ENCODE measurements at regions not wholly inside any gene's neighbourhood (a gene's known extent, or its start where the extent isn't known, plus 50 kb on each side); places are given as distances from the start of the nearest gene placed in this dataset.

DNA sequence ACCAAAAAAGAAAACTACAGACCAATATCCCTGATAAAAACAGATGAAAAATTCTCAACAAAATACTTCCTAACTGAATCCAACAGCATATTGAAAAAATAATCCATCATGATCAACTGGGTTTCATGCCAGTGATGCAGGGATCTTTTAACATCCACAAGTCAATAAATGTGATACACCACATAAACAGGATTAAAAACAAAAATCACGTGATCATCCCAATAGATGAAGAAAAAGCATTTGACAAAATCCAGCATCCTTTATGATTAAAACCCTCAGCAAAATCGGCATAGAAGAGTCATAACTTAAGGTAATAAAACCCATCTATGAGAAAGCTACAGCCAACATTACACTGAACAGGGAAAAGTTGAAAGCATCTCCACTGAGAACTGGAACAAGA lies 107.5 kb downstream of the DCLK3 start:
- CTCF ChIA-PET = no interaction called here

DNA sequence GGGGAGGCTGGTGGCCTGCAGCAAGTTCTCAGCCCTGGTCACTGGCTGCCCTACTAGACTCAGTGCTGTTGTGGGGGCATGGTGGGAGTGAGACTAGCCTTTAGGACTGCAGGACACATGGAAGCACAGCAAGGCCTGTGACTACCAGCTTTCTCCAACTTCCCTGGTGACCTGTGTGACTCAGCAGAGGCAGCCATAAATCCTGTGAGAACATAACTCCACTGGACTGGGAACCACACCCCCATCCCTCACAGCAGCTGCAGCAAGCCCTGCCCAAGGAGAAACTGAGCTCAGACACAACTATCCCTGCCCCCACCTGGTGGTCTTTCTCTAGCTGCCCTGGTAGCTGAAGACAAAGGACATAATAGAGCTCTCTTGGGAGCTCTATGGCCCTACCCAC lies 111.3 kb downstream of the DCLK3 start:
- CTCF ChIA-PET = interaction anchor here (0.6 kb wide), 1 partner anchor 433 kb away, joined by 3 read pairs; no protein-coding TSS in a partner anchor
- DNase-seq (ENCODE audit: extremely low spot score) = no peak
- POLR2A ChIA-PET = no interaction called here
- TF ChIP-seq ARNT (IDR thresholded peaks at IDR 0.05) (no peak), FOXM1 (IDR thresholded peaks at IDR 0.05; ENCODE audit: borderline replicate concordance) (no peak), FOXK2 (IDR thresholded peaks at IDR 0.05) (no peak), NFRKB (IDR thresholded peaks at IDR 0.05) (no peak), BHLHE40 (IDR thresholded peaks at IDR 0.05; ENCODE audit: borderline replicate concordance) (no peak), CTBP1 (IDR thresholded peaks at IDR 0.05; ENCODE audit: borderline replicate concordance) (no peak), ELF4 (IDR thresholded peaks at IDR 0.05) (no peak), SUZ12 (IDR thresholded peaks at IDR 0.05) (no peak), LEF1 (IDR thresholded peaks at IDR 0.05; ENCODE audit: borderline replicate concordance) (no peak), FOXA1 (IDR thresholded peaks at IDR 0.05) (no peak), SP1 (IDR thresholded peaks at IDR 0.05) (no peak), HDGF (IDR thresholded peaks at IDR 0.05; ENCODE audit: borderline replicate concordance) (no peak), ZNF384 (IDR thresholded peaks at IDR 0.05) (no peak), TARDBP (IDR thresholded peaks at IDR 0.05) (no peak), L3MBTL2 (conservative IDR thresholded peaks at IDR 0.05) (no peak)
- TF ChIP-seq, protein P1, sequence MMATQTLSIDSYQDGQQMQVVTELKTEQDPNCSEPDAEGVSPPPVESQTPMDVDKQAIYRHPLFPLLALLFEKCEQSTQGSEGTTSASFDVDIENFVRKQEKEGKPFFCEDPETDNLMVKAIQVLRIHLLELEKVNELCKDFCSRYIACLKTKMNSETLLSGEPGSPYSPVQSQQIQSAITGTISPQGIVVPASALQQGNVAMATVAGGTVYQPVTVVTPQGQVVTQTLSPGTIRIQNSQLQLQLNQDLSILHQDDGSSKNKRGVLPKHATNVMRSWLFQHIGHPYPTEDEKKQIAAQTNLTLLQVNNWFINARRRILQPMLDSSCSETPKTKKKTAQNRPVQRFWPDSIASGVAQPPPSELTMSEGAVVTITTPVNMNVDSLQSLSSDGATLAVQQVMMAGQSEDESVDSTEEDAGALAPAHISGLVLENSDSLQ (IDR thresholded peaks at IDR 0.05) = no peak

More for the DNA sequence above, 107.5 kb downstream of the DCLK3 start:
- DNase-seq (ENCODE audit: extremely low spot score) = no peak
- no peak for TF ChIP-seq ARNT (IDR thresholded peaks at IDR 0.05)
- TF ChIP-seq HDGF (IDR thresholded peaks at IDR 0.05; ENCODE audit: borderline replicate concordance) = no peak
- no peak for TF ChIP-seq SUZ12 (IDR thresholded peaks at IDR 0.05)
- no peak for TF ChIP-seq CTBP1 (IDR thresholded peaks at IDR 0.05; ENCODE audit: borderline replicate concordance)
- TF ChIP-seq L3MBTL2 (conservative IDR thresholded peaks at IDR 0.05) = no peak
- no peak for TF ChIP-seq ZNF384 (IDR thresholded peaks at IDR 0.05)
- TF ChIP-seq LEF1 (IDR thresholded peaks at IDR 0.05; ENCODE audit: borderline replicate concordance) = no peak
- no peak for TF ChIP-seq NFRKB (IDR thresholded peaks at IDR 0.05)
- TF ChIP-seq, protein P1 (IDR thresholded peaks at IDR 0.05) = no peak
- TF ChIP-seq FOXM1 (IDR thresholded peaks at IDR 0.05; ENCODE audit: borderline replicate concordance) = no peak
- no peak for TF ChIP-seq FOXK2 (IDR thresholded peaks at IDR 0.05)
- no peak for TF ChIP-seq ELF4 (IDR thresholded peaks at IDR 0.05)
- TF ChIP-seq TARDBP (IDR thresholded peaks at IDR 0.05) = no peak
- TF ChIP-seq FOXA1 (IDR thresholded peaks at IDR 0.05) = no peak
- TF ChIP-seq SP1 (IDR thresholded peaks at IDR 0.05) = no peak
- no peak for TF ChIP-seq BHLHE40 (IDR thresholded peaks at IDR 0.05; ENCODE audit: borderline replicate concordance)
- POLR2A ChIA-PET = no interaction called here

DNA sequence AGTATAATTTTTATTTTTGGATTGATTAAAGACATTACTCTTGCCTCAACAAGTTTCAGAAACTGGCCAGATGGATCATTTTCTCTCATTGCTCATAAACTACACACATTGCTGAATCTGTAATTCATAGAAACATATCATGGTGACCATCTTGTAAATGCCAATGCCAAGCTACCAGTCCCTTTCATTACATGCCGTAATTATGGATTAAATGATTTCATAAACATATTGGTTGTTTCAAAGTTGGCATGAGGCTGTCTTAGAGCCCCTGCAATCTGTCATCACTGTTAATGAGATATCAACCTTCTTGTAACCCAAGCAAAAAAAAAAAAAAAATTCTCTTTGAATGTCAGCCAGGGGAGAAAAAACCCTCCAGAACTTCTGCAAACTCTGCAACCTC lies 112.2 kb downstream of the DCLK3 start:
- POLR2A ChIA-PET = no interaction called here
- no peak for DNase-seq (ENCODE audit: extremely low spot score)
- CTCF ChIA-PET = no interaction called here
- TF ChIP-seq ARNT (IDR thresholded peaks at IDR 0.05) (no peak), ELF4 (IDR thresholded peaks at IDR 0.05) (no peak), TARDBP (IDR thresholded peaks at IDR 0.05) (no peak), FOXM1 (IDR thresholded peaks at IDR 0.05; ENCODE audit: borderline replicate concordance) (no peak), ZNF384 (IDR thresholded peaks at IDR 0.05) (no peak), NFRKB (IDR thresholded peaks at IDR 0.05) (no peak), SP1 (IDR thresholded peaks at IDR 0.05) (no peak), SUZ12 (IDR thresholded peaks at IDR 0.05) (no peak), HDGF (IDR thresholded peaks at IDR 0.05; ENCODE audit: borderline replicate concordance) (no peak), BHLHE40 (IDR thresholded peaks at IDR 0.05; ENCODE audit: borderline replicate concordance) (no peak), CTBP1 (IDR thresholded peaks at IDR 0.05; ENCODE audit: borderline replicate concordance) (no peak), LEF1 (IDR thresholded peaks at IDR 0.05; ENCODE audit: borderline replicate concordance) (no peak), FOXK2 (IDR thresholded peaks at IDR 0.05) (no peak), L3MBTL2 (conservative IDR thresholded peaks at IDR 0.05) (no peak), FOXA1 (IDR thresholded peaks at IDR 0.05) (no peak)
- TF ChIP-seq, protein P1 (IDR thresholded peaks at IDR 0.05) = no peak

DNA sequence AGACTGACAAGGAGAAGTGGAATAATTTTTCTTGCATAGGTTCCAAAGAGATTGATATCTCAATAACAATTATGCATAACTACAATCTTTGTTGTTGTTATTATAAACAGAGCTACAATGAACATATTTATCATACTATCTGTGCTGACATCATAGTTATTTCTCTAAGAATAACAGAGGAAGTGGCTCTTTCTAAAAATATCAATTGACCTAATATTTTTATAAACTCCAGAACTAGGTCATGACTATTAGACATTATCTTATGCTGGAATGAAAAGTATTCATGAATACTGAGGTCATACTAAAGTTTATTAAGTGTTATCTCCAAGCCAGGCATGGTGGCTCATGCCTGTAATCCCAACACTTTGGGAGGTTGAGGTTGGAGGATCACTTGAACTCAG lies 114.1 kb downstream of the DCLK3 start:
- no peak for DNase-seq (ENCODE audit: extremely low spot score)
- POLR2A ChIA-PET = no interaction called here
- no peak for TF ChIP-seq FOXM1 (IDR thresholded peaks at IDR 0.05; ENCODE audit: borderline replicate concordance)
- TF ChIP-seq CTBP1 (IDR thresholded peaks at IDR 0.05; ENCODE audit: borderline replicate concordance) = no peak
- TF ChIP-seq LEF1 (IDR thresholded peaks at IDR 0.05; ENCODE audit: borderline replicate concordance) = no peak
- TF ChIP-seq ZNF384 (IDR thresholded peaks at IDR 0.05) = no peak
- no peak for TF ChIP-seq BHLHE40 (IDR thresholded peaks at IDR 0.05; ENCODE audit: borderline replicate concordance)
- TF ChIP-seq SP1 (IDR thresholded peaks at IDR 0.05) = no peak
- TF ChIP-seq SUZ12 (IDR thresholded peaks at IDR 0.05) = no peak
- no peak for TF ChIP-seq ARNT (IDR thresholded peaks at IDR 0.05)
- no peak for TF ChIP-seq L3MBTL2 (conservative IDR thresholded peaks at IDR 0.05)
- TF ChIP-seq FOXK2 (IDR thresholded peaks at IDR 0.05) = no peak
- TF ChIP-seq HDGF (IDR thresholded peaks at IDR 0.05; ENCODE audit: borderline replicate concordance) = no peak
- TF ChIP-seq FOXA1 (IDR thresholded peaks at IDR 0.05) = no peak
- no peak for TF ChIP-seq NFRKB (IDR thresholded peaks at IDR 0.05)
- no peak for TF ChIP-seq TARDBP (IDR thresholded peaks at IDR 0.05)
- TF ChIP-seq ELF4 (IDR thresholded peaks at IDR 0.05) = no peak
- TF ChIP-seq, protein P1 (IDR thresholded peaks at IDR 0.05) = no peak
- CTCF ChIA-PET = no interaction called here

- no peak for DNase-seq (ENCODE audit: extremely low spot score)
- ChIA-PET POLR2A (no interaction called here), CTCF (no interaction called here)
- TF ChIP-seq HDGF (IDR thresholded peaks at IDR 0.05; ENCODE audit: borderline replicate concordance) (no peak), FOXM1 (IDR thresholded peaks at IDR 0.05; ENCODE audit: borderline replicate concordance) (no peak), SP1 (IDR thresholded peaks at IDR 0.05) (no peak), TARDBP (IDR thresholded peaks at IDR 0.05) (no peak), SUZ12 (IDR thresholded peaks at IDR 0.05) (no peak), LEF1 (IDR thresholded peaks at IDR 0.05; ENCODE audit: borderline replicate concordance) (no peak), BHLHE40 (IDR thresholded peaks at IDR 0.05; ENCODE audit: borderline replicate concordance) (no peak), ELF4 (IDR thresholded peaks at IDR 0.05) (no peak), ARNT (IDR thresholded peaks at IDR 0.05) (no peak), FOXK2 (IDR thresholded peaks at IDR 0.05) (no peak), NFRKB (IDR thresholded peaks at IDR 0.05) (no peak), L3MBTL2 (conservative IDR thresholded peaks at IDR 0.05) (no peak), FOXA1 (IDR thresholded peaks at IDR 0.05) (no peak)
- TF ChIP-seq, protein P1 (IDR thresholded peaks at IDR 0.05) = no peak
Measured at GRCh38 chr3:36649125-36649524, 115.2 kb downstream of the DCLK3 start.

Measured in HEK293T (cell line).